Thyroid gland (tissue), 4 donors: ENCODE measurements at regions not wholly inside any gene's neighbourhood (a gene's known extent, or its start where the extent isn't known, plus 50 kb on each side); places are given as distances from the start of the nearest gene placed in this dataset.

ENCODE experiments used
- DNase-seq, 2 donors: peaks; one replicate each; pipeline ENCODE4 v3.0.0-alpha.2; 2019
- H3K27ac ChIP-seq, 3 donors: fragments of 200-600 bp; sonication (generic); 1 replicate in 2 of 3; 2 replicates in 1 of 3; pipeline ENCODE4 v1.5.1; 2016 to 2019; ENCODE audit warnings: mild to moderate bottlenecking in 1 of 3, moderate library complexity in 1 of 3
- H3K27me3 ChIP-seq: fragments of 200-600 bp; sonication (generic); one replicate; pipeline ENCODE4 v1.5.1; 2019
- H3K36me3 ChIP-seq, 2 donors: fragments of 200-600 bp; sonication (generic); one replicate each; pipeline ENCODE4 v1.5.1; 2016 to 2019
- H3K4me1 ChIP-seq, 2 donors: fragments of 200-600 bp; sonication (generic); one replicate each; pipeline ENCODE4 v1.5.1; 2017 to 2019
- H3K4me3 ChIP-seq, 3 donors: fragments of 200-600 bp; sonication (generic); replicated peaks in 1 of 3; 1 replicate in 2 of 3; 2 replicates in 1 of 3; pipeline ENCODE4 v1.5.1; 2016; ENCODE audit warnings: mild to moderate bottlenecking in 1 of 3
- H3K9me3 ChIP-seq: fragments of 200-600 bp; sonication (generic); one replicate; pipeline ENCODE4 v1.5.1; 2017
- CTCF ChIP-seq, 6 experiments: fragments of 200-600 bp in 3 of 6; fragments of 450-650 bp in 3 of 6; sonication (generic) in 3 of 6; IDR thresholded peaks; one replicate each; pipeline ENCODE4 v1.5.1; 2016 to 2019; ENCODE audit warnings: antibody characterized with exemption in 6 of 6, mild to moderate bottlenecking in 2 of 6, inconsistent platforms in 1 of 6, moderate library complexity in 1 of 6
- POLR2A ChIP-seq, 2 donors: fragments of 450-650 bp; IDR thresholded peaks; one replicate each; pipeline ENCODE4 v1.6.1; 2017; ENCODE audit warnings: antibody characterized with exemption in 2 of 2, mild to moderate bottlenecking in 2 of 2, moderate library complexity in 1 of 2
- WGBS, 2 donors: methylation state at CpG; one replicate each; pipeline ENCODE4 v1.1.5; 2017; 5-methylcytosine and 5-hydroxymethylcytosine counted together
- intact Hi-C: fragments of 100-400 bp; cut with DNase I; formaldehyde crosslinking; loops from one replicate; pipeline ENCODE4 v1.15.1; 2023

DNA sequence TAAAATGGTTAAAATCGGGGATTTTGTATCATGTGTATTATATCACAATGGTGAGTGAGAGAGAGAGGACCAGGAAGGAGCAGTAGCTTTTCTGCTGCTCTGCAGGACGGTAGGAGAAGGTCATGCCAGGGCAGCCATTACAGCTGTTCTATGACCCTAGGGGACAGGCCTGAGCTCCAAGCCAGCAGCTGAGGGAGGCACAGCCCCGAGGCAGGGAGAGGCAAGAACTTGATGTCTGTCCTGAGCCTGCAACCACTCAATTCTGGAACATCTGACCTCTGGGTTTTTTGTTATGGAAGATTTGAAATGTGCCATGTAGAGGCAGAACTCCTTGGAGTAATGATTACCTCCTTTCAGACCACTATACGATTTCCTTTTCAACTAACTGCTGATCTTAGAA, 135.8 kb upstream of the SH3BP4 start:
- 67 to 69% methylated on average over 4 of the region's 4 CpGs for WGBS, 2 donors
- no peak for DNase-seq
- no peak for TF ChIP-seq CTCF (IDR thresholded peaks at IDR 0.05)
- Histone ChIP-seq H3K4me1 (no peaks in the 10 kb centered on the region), H3K9me3 (no peaks in the 10 kb centered on the region), H3K4me3 (no peak overlapping the region), H3K27me3 (no peaks in the 10 kb centered on the region), H3K36me3 (no peaks in the 10 kb centered on the region), H3K27ac (no peak overlapping the region)
- intact Hi-C loops = no loop called here

DNA sequence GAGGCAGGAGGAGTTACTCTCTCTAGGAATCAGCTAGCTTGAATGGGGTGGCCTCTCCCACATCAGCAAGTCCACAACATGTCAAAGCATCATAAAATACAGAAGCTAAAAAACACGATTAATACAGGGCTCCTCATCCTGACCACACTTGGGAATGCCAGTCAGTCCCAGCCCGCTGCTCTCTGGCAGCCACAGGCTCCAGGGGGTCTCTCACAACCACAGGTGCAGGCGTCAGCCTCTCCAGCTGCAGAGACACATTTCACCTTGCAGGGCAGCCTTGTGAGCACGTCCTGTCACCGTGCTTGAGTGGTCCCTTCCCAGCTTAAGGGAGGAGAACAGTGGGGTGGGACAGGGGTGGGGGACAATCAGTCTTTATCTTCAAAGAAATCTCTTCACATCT, 137.4 kb upstream of the SH3BP4 start:
- Histone ChIP-seq H3K36me3 (no peaks in the 10 kb centered on the region), H3K27me3 (no peaks in the 10 kb centered on the region), H3K9me3 (no peaks in the 10 kb centered on the region), H3K27ac (no peak overlapping the region), H3K4me1 (no peaks in the 10 kb centered on the region), H3K4me3 (no peak overlapping the region)
- peak; percentile 3 to 5 for DNase-seq
- 43 to 50% methylated on average over 5 of the region's 5 CpGs for WGBS, 2 donors
- TF ChIP-seq POLR2A (IDR thresholded peaks at IDR 0.05) (no peak), CTCF (IDR thresholded peaks at IDR 0.05) (no peak)
- intact Hi-C loops = no loop called here

DNA sequence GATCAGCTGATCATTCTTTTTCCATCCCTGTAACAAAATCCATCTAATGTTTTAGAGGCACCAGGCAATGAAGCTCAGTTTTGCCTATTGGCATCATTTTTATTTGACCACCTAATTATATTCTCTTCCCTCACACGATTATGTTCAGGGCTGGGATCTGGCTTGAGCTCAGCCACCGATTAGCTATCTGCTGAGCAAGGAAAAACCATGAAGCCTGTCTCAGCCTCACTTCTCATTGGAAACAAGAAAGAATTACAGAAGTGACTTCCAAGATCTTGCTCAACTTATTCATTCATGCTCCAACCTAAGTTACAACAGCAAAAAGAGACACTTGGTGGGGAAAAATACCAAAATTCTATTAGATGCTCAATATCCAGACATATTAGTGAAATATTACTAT, 139.0 kb upstream of the SH3BP4 start:
- peaks cover 4 to 8% of the 10 kb centered on the region in 2 donors for H3K4me1 ChIP-seq
- no peaks in the 10 kb centered on the region for H3K36me3 ChIP-seq
- no peak for DNase-seq
- intact Hi-C loops = no loop called here
- H3K27ac ChIP-seq = no peak overlapping the region
- no peak overlapping the region for H3K4me3 ChIP-seq
- H3K27me3 ChIP-seq = no peaks in the 10 kb centered on the region
- WGBS, 2 donors = 61 to 71% methylated on average over 2 of the region's 2 CpGs
- H3K9me3 ChIP-seq = no peaks in the 10 kb centered on the region
- no peak for TF ChIP-seq CTCF (IDR thresholded peaks at IDR 0.05)
- TF ChIP-seq POLR2A (IDR thresholded peaks at IDR 0.05) = no peak

- Histone ChIP-seq H3K4me1 (peaks cover 4 to 8% of the 10 kb centered on the region in 2 donors), H3K27ac (peak overlapping the region in 1 of 3 donors; percentile 4), H3K36me3 (no peaks in the 10 kb centered on the region), H3K9me3 (no peaks in the 10 kb centered on the region), H3K4me3 (no peak overlapping the region), H3K27me3 (no peaks in the 10 kb centered on the region)
- intact Hi-C loops = no loop called here
- 33 to 55% methylated on average over 2 of the region's 2 CpGs for WGBS, 2 donors
- no peak for TF ChIP-seq POLR2A (IDR thresholded peaks at IDR 0.05)
- TF ChIP-seq CTCF (IDR thresholded peaks at IDR 0.05) = no peak
- peak in 1 of 2 donors; percentile 51 for DNase-seq
Measured at GRCh38 chr2:234808907-234809306, 142.9 kb upstream of the SH3BP4 start.

DNA sequence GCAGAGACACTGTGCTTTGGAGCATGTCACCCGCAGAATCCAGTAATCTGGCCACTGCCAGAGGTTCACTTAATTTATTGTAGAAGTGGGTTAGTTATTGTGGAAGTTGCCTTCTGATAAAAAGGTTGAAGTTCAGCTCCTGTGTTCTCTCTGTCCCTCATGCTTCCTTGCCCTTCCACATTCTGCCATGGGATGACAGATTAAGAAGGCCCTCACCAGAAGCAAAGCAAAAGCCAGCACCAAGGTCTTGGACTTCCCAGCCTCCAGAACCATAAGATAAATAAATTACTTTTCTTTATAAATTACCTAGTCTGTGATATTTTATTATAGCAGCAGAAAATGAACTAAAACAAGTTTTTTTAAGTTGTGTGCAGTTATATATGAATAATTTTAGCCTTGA, 145.0 kb upstream of the SH3BP4 start:
- no peak overlapping the region for H3K4me3 ChIP-seq
- 90 to 92% methylated on average over 1 of the region's 1 CpG for WGBS, 2 donors
- intact Hi-C loops = no loop called here

More for the DNA sequence above, 145.0 kb upstream of the SH3BP4 start:
- H3K9me3 ChIP-seq = no peaks in the 10 kb centered on the region
- H3K4me1 ChIP-seq = peaks cover 4 to 8% of the 10 kb centered on the region in 2 donors
- H3K27ac ChIP-seq = no peak overlapping the region
- no peak for DNase-seq
- no peaks in the 10 kb centered on the region for H3K27me3 ChIP-seq
- no peak for TF ChIP-seq POLR2A (IDR thresholded peaks at IDR 0.05)
- TF ChIP-seq CTCF (IDR thresholded peaks at IDR 0.05) = no peak
- no peaks in the 10 kb centered on the region for H3K36me3 ChIP-seq
